PFSK-1 (cell line): ENCODE measurements at regions not wholly inside any gene's neighbourhood (a gene's known extent, or its start where the extent isn't known, plus 50 kb on each side); places are given as distances from the start of the nearest gene placed in this dataset.

Experiments used
- FOXP2 ChIP-seq: optimal IDR thresholded peaks from 2 replicates; pipeline ENCODE3; 2011; ENCODE audit warnings: borderline replicate concordance, control low read depth, inconsistent platforms; ENCODE audit not compliant: insufficient read depth; ENCODE audit errors: extremely low read length, extremely low read depth
- POLR2AphosphoS5 ChIP-seq: IDR thresholded peaks from 2 replicates; pipeline ENCODE4 v1.6.1; 2012; ENCODE audit warnings: low read depth, mild to moderate bottlenecking, control low read depth, low read length, moderate library complexity
- SIN3A ChIP-seq: IDR thresholded peaks from 2 replicates; pipeline ENCODE4 v1.6.1; 2012; ENCODE audit warnings: mild to moderate bottlenecking, low read length, moderate library complexity, borderline replicate concordance; ENCODE audit not compliant: insufficient read depth
- TAF1 ChIP-seq: IDR thresholded peaks from 2 replicates; pipeline ENCODE4 v1.6.1; 2012; ENCODE audit warnings: low read length, control low read depth, borderline replicate concordance; ENCODE audit not compliant: insufficient read depth
- TF ChIP-seq, protein P1 (sequence below), 2 experiments: IDR thresholded peaks; 2 replicates each; pipeline versions ENCODE4 v1.6.1 to v1.8.0; 2011 to 2012; ENCODE audit warnings: low read depth in 2 of 2, low read length in 2 of 2, control low read depth in 1 of 2, inconsistent platforms in 1 of 2, mild to moderate bottlenecking in 1 of 2, moderate library complexity in 1 of 2; ENCODE audit not compliant: insufficient read depth in 1 of 2

DNA sequence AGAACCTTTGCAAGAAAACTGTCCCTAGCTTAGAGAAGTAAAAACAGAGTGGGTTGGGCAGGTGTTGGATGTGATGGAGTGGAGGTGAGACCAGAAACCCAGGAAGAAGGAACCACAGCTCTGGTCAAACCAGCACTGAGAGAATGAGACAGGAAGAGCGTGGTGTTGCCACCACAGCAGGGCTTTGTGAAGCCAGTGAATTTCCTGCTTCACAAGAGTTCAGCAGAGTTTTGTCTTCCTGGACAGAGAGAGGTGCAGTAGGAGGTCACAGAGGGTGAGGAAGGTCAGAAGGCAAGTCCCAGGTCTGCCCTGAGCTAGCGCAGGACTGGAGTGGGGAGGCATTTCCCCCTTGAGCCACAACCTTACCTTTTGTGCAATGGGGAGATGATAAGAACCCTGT is 2306.2 kb upstream of the ACO1 start:
- no peak for TF ChIP-seq SIN3A
- TF ChIP-seq POLR2AphosphoS5 = no peak
- TF ChIP-seq, protein P1, sequence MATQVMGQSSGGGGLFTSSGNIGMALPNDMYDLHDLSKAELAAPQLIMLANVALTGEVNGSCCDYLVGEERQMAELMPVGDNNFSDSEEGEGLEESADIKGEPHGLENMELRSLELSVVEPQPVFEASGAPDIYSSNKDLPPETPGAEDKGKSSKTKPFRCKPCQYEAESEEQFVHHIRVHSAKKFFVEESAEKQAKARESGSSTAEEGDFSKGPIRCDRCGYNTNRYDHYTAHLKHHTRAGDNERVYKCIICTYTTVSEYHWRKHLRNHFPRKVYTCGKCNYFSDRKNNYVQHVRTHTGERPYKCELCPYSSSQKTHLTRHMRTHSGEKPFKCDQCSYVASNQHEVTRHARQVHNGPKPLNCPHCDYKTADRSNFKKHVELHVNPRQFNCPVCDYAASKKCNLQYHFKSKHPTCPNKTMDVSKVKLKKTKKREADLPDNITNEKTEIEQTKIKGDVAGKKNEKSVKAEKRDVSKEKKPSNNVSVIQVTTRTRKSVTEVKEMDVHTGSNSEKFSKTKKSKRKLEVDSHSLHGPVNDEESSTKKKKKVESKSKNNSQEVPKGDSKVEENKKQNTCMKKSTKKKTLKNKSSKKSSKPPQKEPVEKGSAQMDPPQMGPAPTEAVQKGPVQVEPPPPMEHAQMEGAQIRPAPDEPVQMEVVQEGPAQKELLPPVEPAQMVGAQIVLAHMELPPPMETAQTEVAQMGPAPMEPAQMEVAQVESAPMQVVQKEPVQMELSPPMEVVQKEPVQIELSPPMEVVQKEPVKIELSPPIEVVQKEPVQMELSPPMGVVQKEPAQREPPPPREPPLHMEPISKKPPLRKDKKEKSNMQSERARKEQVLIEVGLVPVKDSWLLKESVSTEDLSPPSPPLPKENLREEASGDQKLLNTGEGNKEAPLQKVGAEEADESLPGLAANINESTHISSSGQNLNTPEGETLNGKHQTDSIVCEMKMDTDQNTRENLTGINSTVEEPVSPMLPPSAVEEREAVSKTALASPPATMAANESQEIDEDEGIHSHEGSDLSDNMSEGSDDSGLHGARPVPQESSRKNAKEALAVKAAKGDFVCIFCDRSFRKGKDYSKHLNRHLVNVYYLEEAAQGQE (IDR thresholded peaks at IDR 0.05; ENCODE audit: insufficient read depth in 1 of 2, low read depth in 2 of 2, low read length in 2 of 2) = no peak
- no peak for TF ChIP-seq TAF1
- TF ChIP-seq FOXP2 = no peak

DNA sequence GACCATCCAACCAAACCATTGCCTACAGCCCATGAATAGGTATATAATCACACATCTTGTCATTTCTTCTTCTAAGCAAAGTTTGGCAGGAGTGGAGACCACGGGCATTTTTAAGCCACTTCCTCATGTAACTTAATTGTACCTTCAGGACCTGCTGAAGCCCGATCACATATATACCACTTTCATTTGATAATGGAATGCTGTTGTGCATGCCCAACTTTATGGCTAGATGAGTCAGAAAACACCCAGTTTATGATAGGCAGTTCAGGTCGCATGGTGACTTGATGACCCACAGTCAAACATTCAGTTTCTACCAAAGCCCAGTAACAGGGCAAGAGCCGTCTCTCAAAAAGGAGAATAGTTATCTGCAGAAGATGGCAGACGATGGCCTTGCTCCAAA is 2295.0 kb upstream of the ACO1 start:
- TF ChIP-seq FOXP2 (no peak), SIN3A (no peak)

- TF ChIP-seq SIN3A (no peak), TAF1 (no peak), POLR2AphosphoS5 (no peak)
- TF ChIP-seq, protein P1 (IDR thresholded peaks at IDR 0.05; ENCODE audit: insufficient read depth in 1 of 2, low read depth in 2 of 2, low read length in 2 of 2) = no peak
Observed at GRCh38 chr9:30103647-30104394, 2280.6 kb upstream of the ACO1 start.

GRCh38 chr9:30116673-30117217 is 2267.7 kb upstream of the ACO1 start:
- TF ChIP-seq FOXP2 = no peak
- no peak for TF ChIP-seq POLR2AphosphoS5
- TF ChIP-seq TAF1 = no peak
- TF ChIP-seq SIN3A = no peak
- TF ChIP-seq, protein P1 (IDR thresholded peaks at IDR 0.05; ENCODE audit: insufficient read depth in 1 of 2, low read depth in 2 of 2, low read length in 2 of 2) = no peak

- no peak for TF ChIP-seq POLR2AphosphoS5
- TF ChIP-seq SIN3A = no peak
- no peak for TF ChIP-seq FOXP2
- TF ChIP-seq, protein P1 (IDR thresholded peaks at IDR 0.05; ENCODE audit: insufficient read depth in 1 of 2, low read depth in 2 of 2, low read length in 2 of 2) = no peak
- no peak for TF ChIP-seq TAF1
Observed at GRCh38 chr9:30120666-30121065, 2263.8 kb upstream of the ACO1 start.
